NCI-H1092 (cell line): ENCODE measurements at regions not wholly inside any gene's neighbourhood (a gene's known extent, or its start where the extent isn't known, plus 50 kb on each side); places are given as distances from the start of the nearest gene placed in this dataset.
"Not testable (repeated sequence)": the region's sequence is repeated elsewhere in the genome, so short reads cannot be mapped to it uniquely, and the experiment has no call there.

Experiments
- DNase-seq: peaks from one replicate; lab custom pipeline; 2025; lab: John Stamatoyannopoulos, UW

- not testable (repeated sequence) for DNase-seq
These were observed 462.3 kb upstream of the POM121L12 start for GRCh38 chr7:52573141-52573540.

DNA sequence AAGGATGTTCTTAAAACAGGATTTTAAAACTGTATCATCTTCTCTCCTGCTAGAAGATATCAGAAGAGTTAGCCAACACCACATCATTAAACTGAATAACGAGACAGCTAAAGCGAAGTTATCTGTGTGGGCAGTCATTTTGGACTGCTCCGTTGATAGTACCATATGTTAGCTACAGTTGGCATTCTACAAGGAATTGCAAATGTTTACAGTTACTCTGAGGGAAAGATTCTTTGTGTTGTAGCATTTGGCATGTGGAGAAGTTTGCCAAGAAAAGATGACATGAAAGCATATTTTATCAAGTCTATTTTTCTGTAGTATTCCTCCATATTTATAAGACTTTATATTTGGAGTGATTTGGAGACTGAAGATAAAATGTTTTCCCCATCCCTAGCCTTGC lies 464.4 kb upstream of the POM121L12 start:
- DNase-seq: no peak

GRCh38 chr7:52569151-52569550 lies 466.3 kb upstream of the POM121L12 start:
- no peak for DNase-seq

- no peak for DNase-seq
These were observed 469.5 kb upstream of the POM121L12 start for GRCh38 chr7:52565974-52566373.

DNA sequence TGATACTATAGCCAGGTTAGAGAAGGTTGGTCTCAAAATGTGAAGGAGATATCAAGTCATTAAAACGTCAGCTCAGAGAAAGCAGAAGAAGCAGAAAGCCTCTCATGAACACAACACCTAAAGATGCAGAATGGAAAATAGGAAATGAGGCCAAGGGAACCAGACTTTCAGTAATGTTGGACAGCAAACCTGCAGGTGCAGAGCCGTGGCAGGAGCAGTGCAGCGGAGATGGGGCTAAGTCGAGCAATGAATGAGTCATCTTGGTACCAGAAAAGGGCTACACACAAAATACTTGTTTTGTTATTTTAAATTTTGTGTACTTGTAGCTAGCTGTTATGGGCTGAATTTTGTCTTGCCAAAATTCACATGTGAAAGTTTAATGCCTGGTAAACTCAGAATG lies 479.6 kb upstream of the POM121L12 start:
- DNase-seq: no peak

- no peak for DNase-seq
These were observed 488.0 kb upstream of the POM121L12 start for GRCh38 chr7:52547308-52547910.

GRCh38 chr7:52541198-52541765 lies 494.2 kb upstream of the POM121L12 start:
- not testable (repeated sequence) for DNase-seq

- no peak for DNase-seq
These were observed 495.4 kb upstream of the POM121L12 start for GRCh38 chr7:52540041-52540440.

DNA sequence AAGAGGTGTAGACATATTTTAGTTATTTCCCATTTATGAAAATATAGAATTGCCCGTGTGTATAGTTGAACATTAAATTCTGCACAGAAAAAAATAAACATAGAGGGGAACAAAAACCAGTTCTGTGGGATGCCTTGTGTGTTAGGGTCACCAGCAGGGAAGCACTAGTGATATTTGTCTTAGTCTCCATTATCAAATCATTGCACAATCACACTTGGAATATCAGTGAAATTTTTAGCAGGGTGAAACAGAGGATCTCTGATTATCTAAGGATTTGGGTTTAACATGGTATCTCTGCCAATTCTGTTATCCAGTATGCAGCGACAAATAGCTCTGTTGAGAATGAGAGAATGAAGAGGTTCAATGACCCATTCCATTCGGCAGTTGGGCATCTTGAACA lies 496.0 kb upstream of the POM121L12 start:
- DNase-seq: no peak

- DNase-seq: no peak
These were observed 498.4 kb upstream of the POM121L12 start for GRCh38 chr7:52537051-52537450.

- no peak for DNase-seq
These were observed 509.6 kb upstream of the POM121L12 start for GRCh38 chr7:52525772-52526341.

GRCh38 chr7:52518869-52519268 lies 516.6 kb upstream of the POM121L12 start:
- no peak for DNase-seq

GRCh38 chr7:52512656-52513055 lies 522.8 kb upstream of the POM121L12 start:
- DNase-seq: no peak

GRCh38 chr7:52507546-52508255 lies 527.7 kb upstream of the POM121L12 start:
- no peak for DNase-seq

DNA sequence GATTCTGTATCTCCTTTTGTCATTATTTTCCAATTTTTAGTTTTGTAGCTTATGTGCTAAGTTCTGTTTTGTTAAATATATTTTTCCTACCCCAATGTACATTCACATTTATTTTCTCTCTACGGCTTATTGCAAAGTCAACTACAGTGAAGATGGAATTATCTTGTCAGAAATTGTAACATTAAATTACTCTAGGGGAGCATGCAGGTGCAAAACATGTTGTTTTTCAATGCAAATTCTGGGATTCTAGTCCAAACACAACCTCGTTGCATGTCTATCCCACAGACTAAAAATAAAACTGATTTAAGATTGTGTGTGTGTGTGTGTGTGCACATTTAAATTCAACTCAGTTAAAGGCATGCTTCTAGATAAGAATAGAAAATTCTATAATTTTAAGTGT lies 529.1 kb upstream of the POM121L12 start:
- no peak for DNase-seq

GRCh38 chr7:52504561-52504960 lies 530.9 kb upstream of the POM121L12 start:
- no peak for DNase-seq

- no peak for DNase-seq
These were observed 533.2 kb upstream of the POM121L12 start for GRCh38 chr7:52502281-52502680.

GRCh38 chr7:52501696-52502095 lies 533.7 kb upstream of the POM121L12 start:
- no peak for DNase-seq

GRCh38 chr7:52500841-52501240 lies 534.6 kb upstream of the POM121L12 start:
- no peak for DNase-seq

- no peak for DNase-seq
These were observed 537.1 kb upstream of the POM121L12 start for GRCh38 chr7:52498366-52498765.

DNA sequence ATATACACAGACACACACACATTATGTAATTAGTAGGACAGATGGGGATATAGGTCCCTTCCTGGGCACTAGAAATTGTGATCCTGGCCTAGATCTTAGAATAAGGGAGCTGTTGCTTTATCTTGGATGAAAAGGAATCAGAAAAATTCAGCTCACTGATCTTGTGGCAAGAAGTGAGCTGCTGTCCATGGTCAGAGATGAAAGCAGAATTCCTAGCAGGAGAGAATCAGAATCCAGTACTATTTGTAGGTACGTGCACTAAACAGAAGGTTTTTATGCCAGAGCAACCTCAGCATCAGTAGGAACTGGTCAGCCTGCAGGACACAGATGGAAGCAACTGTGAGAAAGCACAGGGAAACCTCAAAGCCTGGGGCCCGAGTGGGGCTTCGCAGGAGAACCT lies 549.2 kb upstream of the POM121L12 start:
- DNase-seq: no peak

DNA sequence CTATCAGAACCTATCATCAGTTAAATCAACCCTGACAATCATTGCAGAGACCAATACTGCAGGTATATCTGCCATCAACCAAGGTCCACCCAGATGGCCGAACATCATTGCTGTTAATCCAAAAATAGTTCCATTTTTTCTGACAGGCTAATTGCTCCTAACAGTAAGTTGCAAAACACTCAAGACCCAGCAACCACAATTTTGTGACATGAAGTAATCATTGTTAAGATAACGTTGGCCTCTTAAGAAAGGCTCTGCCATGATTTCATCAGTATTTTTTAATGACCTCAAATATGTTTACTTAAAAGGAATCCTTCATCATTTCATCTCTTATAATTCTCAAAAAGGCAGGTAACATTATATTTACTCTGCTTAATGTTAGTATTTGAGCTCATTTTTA lies 553.4 kb upstream of the POM121L12 start:
- no peak for DNase-seq

DNA sequence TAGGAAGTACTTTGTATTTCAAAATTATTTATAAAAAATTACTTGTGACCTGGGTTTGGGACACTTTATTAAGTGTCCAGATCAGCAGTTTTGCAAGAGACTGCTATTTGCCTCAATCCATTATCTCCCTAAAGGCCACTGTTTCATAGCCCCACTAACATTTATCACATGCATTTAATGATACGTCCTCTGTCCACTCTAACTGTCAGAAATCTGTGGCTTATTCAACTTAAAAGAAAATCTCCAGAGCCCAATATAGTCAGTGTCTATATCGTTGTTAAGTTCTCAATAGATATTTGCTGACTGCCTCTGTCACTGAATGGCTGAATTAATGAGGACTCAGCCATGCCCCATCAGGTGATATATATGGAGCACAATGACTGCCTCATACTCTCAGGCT lies 553.9 kb upstream of the POM121L12 start:
- no peak for DNase-seq
